BE2C (cell line): ENCODE measurements at regions not wholly inside any gene's neighbourhood (a gene's known extent, or its start where the extent isn't known, plus 50 kb on each side); places are given as distances from the start of the nearest gene placed in this dataset.

ENCODE experiments used
- DNase-seq: peaks from one replicate; pipeline ENCODE4 v3.0.0-alpha.2; 2020
- H3K27me3 ChIP-seq: fragments of 250-450 bp; sonication (Bioruptor Pico); 2 replicates; pipeline ENCODE4 v1.5.1; 2020; ENCODE audit warnings: mild to moderate bottlenecking
- H3K36me3 ChIP-seq: fragments of 250-450 bp; sonication (Bioruptor Pico); 2 replicates; pipeline ENCODE4 v1.5.1; 2020; ENCODE audit warnings: mild to moderate bottlenecking
- H3K4me1 ChIP-seq: fragments of 250-450 bp; sonication (Bioruptor Pico); 2 replicates; pipeline ENCODE4 v1.5.1; 2020
- H3K4me3 ChIP-seq: 2 replicates; pipeline ENCODE4 v1.5.1; 2011; ENCODE audit warnings: low read depth, low read length
- H3K9me3 ChIP-seq: fragments of 250-450 bp; sonication (Bioruptor Pico); 2 replicates; pipeline ENCODE4 v1.5.1; 2020
- CTCF ChIP-seq: IDR thresholded peaks from 2 replicates; pipeline ENCODE4 v1.5.1; 2012; ENCODE audit warnings: mild to moderate bottlenecking, low read depth, low read length

DNA sequence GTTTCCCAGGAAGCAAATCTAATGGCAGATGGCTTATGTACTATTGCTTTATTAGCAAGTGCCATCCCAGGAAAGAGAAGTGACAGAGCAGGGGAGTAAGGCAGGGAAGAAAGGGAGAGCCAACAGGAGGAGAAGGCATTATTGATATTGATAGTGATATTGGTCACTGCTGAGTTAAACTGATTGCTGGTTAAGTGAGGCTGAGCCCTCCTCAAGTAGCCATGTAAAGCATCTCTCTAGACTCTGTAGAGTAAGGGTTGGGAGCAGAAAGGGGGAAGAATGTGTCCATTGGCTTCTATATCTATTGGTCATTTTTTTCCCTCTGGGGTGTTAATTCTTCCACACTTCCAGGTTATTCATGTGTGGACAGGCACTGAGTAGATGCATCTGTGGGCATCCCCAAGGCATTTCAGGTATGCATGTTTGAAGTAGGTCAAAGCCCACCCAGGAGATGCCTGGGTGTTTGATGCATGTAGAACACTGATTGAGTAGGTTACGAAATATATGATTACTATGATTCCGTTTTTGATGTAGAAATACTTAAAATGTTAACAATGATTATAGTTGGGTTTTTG is 290.5 kb upstream of the DPYD start:
- Histone ChIP-seq H3K9me3 (no peaks in the 10 kb centered on the region), H3K27me3 (no peaks in the 10 kb centered on the region), H3K4me1 (no peaks in the 10 kb centered on the region), H3K36me3 (no peaks in the 10 kb centered on the region), H3K4me3 (no peak overlapping the region)
- no peak for DNase-seq
- no peak for TF ChIP-seq CTCF

- H3K4me3 ChIP-seq, result no peak overlapping the region
- no peaks in the 10 kb centered on the region for H3K27me3 ChIP-seq
- H3K36me3 ChIP-seq, result no peaks in the 10 kb centered on the region
- no peaks in the 10 kb centered on the region for H3K9me3 ChIP-seq
- no peaks in the 10 kb centered on the region for H3K4me1 ChIP-seq
- DNase-seq, result no peak
- no peak for TF ChIP-seq CTCF
Observed at GRCh38 chr1:98210563-98210962, 289.7 kb upstream of the DPYD start.

DNA sequence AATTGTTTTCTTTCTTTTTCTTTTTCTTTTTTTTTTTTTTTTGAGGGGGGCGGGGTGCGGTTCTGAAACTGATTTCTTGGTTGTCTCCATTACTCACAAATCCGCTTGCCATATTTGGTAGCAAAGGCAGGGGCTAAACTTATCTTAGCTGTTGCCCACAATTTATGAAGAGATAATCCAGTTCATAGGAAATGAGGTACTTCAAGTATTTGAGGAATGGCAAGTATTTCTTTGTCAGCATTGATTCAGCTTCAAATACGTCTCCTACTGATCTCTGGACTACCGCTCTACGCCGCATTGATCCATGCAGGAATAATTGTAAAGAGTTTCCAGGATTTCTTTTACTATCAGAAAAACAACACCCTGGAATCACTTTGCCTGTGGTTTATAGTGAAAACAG is 289.2 kb upstream of the DPYD start:
- no peaks in the 10 kb centered on the region for H3K36me3 ChIP-seq
- no peaks in the 10 kb centered on the region for H3K9me3 ChIP-seq
- no peaks in the 10 kb centered on the region for H3K4me1 ChIP-seq
- no peak for TF ChIP-seq CTCF
- no peak for DNase-seq
- no peak overlapping the region for H3K4me3 ChIP-seq
- H3K27me3 ChIP-seq, result no peaks in the 10 kb centered on the region

DNA sequence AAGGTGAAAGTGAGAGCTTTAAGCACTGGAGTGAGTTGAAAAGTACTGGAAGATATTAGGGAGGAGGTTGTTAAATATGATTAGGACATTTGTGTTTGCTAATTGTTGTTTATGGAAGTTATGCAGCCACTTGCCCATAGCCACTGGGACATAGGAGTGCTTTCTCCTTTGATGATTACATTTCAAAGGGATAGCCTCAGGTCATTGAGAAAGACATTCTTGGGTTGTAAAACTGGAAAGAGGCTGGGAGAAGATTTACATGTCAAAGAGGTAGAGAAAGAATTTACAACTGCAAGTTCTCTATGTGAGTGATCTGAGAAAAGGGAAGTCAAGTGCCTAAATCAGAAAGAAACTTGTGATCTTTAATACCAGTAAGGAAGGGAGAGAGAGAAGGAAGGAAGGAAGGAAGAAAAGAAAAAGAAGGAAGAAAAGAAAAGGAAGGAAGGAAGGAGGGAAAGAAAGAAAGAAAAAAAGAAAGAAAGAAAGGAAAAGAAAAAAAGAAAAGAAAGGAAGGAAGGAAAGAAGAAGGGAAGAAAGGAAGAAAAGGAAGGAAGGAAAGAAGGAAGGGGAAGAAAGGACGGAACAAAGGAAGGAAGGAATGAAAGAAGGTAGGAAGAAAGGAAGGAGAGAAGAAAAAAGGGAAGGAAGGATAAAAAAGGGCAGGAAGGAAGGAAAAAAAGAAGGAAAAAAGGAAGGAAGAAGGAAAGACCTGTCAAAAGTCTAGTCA is 284.6 kb upstream of the DPYD start:
- no peak for TF ChIP-seq CTCF
- H3K4me1 ChIP-seq, result no peaks in the 10 kb centered on the region
- no peaks in the 10 kb centered on the region for H3K27me3 ChIP-seq
- no peaks in the 10 kb centered on the region for H3K9me3 ChIP-seq
- no peaks in the 10 kb centered on the region for H3K36me3 ChIP-seq
- no peak overlapping the region for H3K4me3 ChIP-seq
- DNase-seq, result no peak

DNA sequence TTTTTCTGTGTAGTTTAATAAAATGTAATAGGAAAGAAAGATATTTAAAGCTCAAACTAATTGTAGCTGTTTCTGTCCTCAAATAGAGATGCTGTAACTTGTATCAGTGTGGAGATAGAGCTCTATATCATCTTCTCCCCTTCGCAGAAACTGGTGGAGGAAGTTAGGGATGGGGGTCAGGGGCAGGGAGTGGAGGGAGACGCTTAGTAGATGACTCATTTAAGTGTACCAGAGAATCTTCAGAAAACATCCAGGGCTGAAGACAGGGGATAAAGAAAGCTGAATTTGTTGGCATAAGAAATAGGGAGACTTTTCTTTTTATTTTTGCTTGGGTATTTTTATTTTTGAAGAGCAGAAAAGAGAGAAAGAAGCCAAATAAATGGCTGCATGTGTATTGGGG is 282.6 kb upstream of the DPYD start:
- TF ChIP-seq CTCF, result no peak
- Histone ChIP-seq H3K9me3 (no peaks in the 10 kb centered on the region), H3K4me1 (no peaks in the 10 kb centered on the region), H3K36me3 (no peaks in the 10 kb centered on the region), H3K4me3 (no peak overlapping the region), H3K27me3 (no peaks in the 10 kb centered on the region)
- no peak for DNase-seq

- Histone ChIP-seq H3K4me3 (no peak overlapping the region), H3K9me3 (no peaks in the 10 kb centered on the region), H3K27me3 (no peaks in the 10 kb centered on the region), H3K36me3 (no peaks in the 10 kb centered on the region), H3K4me1 (no peaks in the 10 kb centered on the region)
- no peak for TF ChIP-seq CTCF
- DNase-seq, result no peak
Observed at GRCh38 chr1:98201666-98202081, 280.8 kb upstream of the DPYD start.
